HG02884 (cell line): ENCODE measurements at regions not wholly inside any gene's neighbourhood (a gene's known extent, or its start where the extent isn't known, plus 50 kb on each side); places are given as distances from the start of the nearest gene placed in this dataset.
A peak's percentile ranks its signal among the peaks of the same experiment; 100 is the strongest.
"Not testable (repeated sequence)": the region's sequence is repeated elsewhere in the genome, so short reads cannot be mapped to it uniquely, and the experiment has no call there.

Source experiments
- ATAC-seq: cut with Tn5 transposase; IDR thresholded peaks from one replicate; pipeline ENCODE4 v1.9.1; 2021; ENCODE audit warnings: mild to moderate bottlenecking, moderate library complexity; ENCODE audit not compliant: unreplicated experiment

- ATAC-seq, result no peak
Observed at GRCh38 chr12:89073659-89074058, 278.6 kb downstream of the DUSP6 start.

- ATAC-seq, result no peak
Observed at GRCh38 chr12:89073027-89073398, 279.3 kb downstream of the DUSP6 start.

- no peak for ATAC-seq
Observed at GRCh38 chr12:89072294-89073026, 279.8 kb downstream of the DUSP6 start.

GRCh38 chr12:89070603-89071002 is 281.7 kb downstream of the DUSP6 start:
- ATAC-seq, result no peak

- no peak for ATAC-seq
Observed at GRCh38 chr12:89069431-89069830, 282.9 kb downstream of the DUSP6 start.

- ATAC-seq, result no peak
Observed at GRCh38 chr12:89067421-89068187, 284.7 kb downstream of the DUSP6 start.

DNA sequence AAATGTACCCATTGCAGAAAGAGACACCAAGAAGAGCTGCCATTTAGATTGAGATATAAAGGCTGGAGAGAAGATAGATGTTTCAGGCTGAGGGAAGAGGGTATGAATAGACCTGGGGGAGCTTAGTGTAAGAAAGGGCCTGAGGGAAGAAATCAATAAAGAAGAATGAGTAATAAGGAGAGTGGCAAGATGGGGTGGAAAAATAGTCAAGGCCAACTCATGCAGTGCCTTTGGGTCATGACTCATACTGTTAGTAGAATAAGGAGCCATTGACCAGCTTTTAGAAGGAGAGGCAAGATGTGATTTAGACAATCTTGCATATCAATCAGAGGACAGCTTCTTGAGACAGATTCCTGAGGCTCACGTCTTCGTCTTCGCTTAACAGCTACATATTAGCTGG is 287.5 kb downstream of the DUSP6 start:
- ATAC-seq, result no peak

- no peak for ATAC-seq
Observed at GRCh38 chr12:89064151-89064550, 288.1 kb downstream of the DUSP6 start.

GRCh38 chr12:89062996-89063395 is 289.3 kb downstream of the DUSP6 start:
- ATAC-seq, result no peak

- no peak for ATAC-seq
Observed at GRCh38 chr12:89059721-89060541, 292.4 kb downstream of the DUSP6 start.

- ATAC-seq, result no peak
Observed at GRCh38 chr12:89059056-89059455, 293.2 kb downstream of the DUSP6 start.

DNA sequence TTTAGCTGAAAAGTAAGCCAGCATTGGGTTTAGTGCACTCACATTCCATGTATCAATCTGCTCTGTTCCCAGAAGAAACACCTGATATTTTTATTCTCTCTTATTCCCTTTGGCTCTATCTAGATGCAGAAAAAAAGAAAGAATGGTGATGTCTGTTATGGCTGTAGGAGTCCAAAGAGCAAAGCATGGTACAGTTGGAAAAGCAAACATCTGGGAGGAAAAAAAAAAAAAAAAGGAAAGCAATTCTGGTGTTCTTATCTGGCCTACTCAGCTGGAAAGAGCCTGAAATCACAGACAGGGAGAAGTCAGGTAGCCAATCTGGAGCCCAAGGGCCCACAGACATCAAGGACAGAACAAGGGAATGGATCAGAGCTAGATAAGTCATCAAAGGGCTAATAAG is 293.9 kb downstream of the DUSP6 start:
- no peak for ATAC-seq

DNA sequence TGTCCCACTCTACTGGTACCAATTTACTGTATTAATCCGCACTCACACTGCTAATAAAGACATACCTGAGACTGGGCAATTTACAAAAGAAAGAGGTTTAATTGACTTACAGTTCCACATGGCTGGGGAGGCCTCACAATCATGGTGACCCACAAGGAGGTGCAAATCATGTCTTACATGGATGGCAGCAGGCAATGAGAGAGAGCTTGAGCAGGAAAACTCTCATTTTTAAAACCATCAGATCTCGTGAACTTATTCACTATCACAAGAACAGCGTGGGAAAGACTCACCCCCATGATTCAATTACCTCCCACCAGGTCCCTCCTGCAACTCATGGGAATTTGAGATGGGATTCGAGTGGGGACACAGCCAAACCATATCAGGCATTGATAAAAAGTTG is 298.5 kb downstream of the DUSP6 start:
- not testable (repeated sequence) for ATAC-seq

GRCh38 chr12:89051065-89051677 is 301.1 kb downstream of the DUSP6 start:
- peak; percentile 84 for ATAC-seq

DNA sequence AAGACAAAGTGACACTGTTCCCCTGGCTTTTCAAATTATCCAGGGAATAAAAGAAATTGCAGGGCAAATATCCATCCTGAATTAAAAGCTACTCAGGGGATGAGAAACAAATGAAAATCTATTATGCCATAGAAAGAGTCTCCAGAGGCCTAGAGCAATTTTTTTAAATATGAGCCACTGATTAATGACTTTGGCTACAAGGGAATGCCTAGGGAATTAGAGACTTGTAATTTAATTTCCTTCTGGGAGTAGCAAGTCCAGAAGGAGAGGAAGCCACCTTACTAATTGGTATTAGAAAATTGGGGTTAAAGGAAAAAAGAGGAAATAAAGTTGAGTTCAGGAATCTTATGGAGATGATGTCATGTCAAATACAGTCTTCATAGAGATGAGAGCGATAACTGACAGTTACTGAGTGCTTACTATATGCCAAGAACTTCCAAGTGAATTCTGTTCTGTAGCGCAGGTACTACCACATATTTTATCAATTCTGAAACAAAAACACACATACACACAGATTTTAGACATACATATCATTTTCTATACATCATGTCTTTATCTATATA is 304.4 kb downstream of the DUSP6 start:
- ATAC-seq, result no peak

- ATAC-seq, result no peak
Observed at GRCh38 chr12:89041078-89041477, 311.2 kb downstream of the DUSP6 start.

GRCh38 chr12:89040146-89040964 is 311.9 kb downstream of the DUSP6 start:
- ATAC-seq, result peak; percentile 97

GRCh38 chr12:89038831-89039512 is 313.3 kb downstream of the DUSP6 start:
- ATAC-seq, result peak; percentile 37

DNA sequence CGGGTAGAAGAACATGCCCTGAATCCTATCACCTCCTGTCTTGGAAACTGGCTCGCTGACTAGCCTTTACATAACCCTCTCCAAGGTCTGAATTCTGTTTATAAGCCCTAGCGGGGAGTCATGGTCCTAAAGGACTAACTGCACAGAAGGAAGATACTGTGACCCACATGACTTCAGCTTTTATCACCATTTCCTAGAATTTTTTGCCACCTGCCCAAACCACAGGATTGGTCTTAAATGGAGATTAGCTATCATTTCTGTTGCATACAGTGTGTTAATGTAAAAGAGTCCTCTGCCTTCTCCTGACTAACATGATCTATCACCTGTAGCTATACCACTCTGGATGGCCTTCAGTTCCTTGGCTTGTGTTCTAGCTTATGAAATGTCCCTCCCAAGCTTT is 319.2 kb downstream of the DUSP6 start:
- no peak for ATAC-seq
